ENCODE measurements at regions not wholly inside any gene's neighbourhood (a gene's known extent, or its start where the extent isn't known, plus 50 kb on each side); places are given as distances from the start of the nearest gene placed in this dataset.

DNA sequence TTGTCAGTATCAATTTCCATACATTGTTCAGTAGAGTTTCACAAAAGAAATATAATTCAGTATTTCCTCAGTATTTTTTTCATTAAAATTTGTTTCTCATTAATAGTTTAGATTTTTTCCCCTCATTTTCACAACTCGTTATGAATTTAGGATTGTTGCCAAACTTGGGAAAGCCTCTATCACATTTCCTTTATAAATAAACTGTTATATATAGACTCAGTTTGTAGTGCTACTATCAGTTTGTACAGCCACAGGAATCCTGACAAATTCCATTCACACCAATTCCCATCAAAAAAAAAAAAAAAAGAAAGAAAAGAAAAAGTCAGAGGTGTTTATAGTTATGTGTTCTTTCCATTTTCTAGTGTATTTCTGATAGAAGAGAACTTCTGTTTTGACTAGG lies 123.3 kb upstream of the DCC start:
- Histone ChIP-seq H3K4me1 (ENCODE audit: insufficient read depth, low read length) (no peaks in the 10 kb centered on the region), H3K36me3 (ENCODE audit: insufficient read depth, low read length) (no peaks in the 10 kb centered on the region), H3K9me3 (ENCODE audit: control insufficient read depth in 1 of 2, insufficient read depth in 1 of 2, low read length in 2 of 2) (no peaks in the 10 kb centered on the region), H3K4me3 (ENCODE audit: low read length) (no peak overlapping the region), H3K27ac (ENCODE audit: low read depth in 1 of 2, low read length in 2 of 2) (no peak overlapping the region), H3K27me3 (ENCODE audit: control insufficient read depth in 1 of 2, insufficient read depth in 2 of 2, low read length in 2 of 2) (no peaks in the 10 kb centered on the region)
- Mint-ChIP-seq H3K4me3 (no peak overlapping the region), H3K27me3 (no peaks in the 10 kb centered on the region), H3K4me1 (ENCODE audit: low read depth) (no peaks in the 10 kb centered on the region), H3K9me3 (peaks cover 2% of the 10 kb centered on the region), H3K36me3 (ENCODE audit: low read depth) (no peaks in the 10 kb centered on the region), H3K27ac (no peak overlapping the region)
- CTCF ChIA-PET = interaction anchor here (0.7 kb wide), 1 partner anchor 239 kb away, joined by 3 read pairs; no protein-coding TSS in a partner anchor
- no peak for DNase-seq
- intact Hi-C loops (cut with DNase I, micrococcal nuclease) = no loop called here
- TF ChIP-seq, protein P1, sequence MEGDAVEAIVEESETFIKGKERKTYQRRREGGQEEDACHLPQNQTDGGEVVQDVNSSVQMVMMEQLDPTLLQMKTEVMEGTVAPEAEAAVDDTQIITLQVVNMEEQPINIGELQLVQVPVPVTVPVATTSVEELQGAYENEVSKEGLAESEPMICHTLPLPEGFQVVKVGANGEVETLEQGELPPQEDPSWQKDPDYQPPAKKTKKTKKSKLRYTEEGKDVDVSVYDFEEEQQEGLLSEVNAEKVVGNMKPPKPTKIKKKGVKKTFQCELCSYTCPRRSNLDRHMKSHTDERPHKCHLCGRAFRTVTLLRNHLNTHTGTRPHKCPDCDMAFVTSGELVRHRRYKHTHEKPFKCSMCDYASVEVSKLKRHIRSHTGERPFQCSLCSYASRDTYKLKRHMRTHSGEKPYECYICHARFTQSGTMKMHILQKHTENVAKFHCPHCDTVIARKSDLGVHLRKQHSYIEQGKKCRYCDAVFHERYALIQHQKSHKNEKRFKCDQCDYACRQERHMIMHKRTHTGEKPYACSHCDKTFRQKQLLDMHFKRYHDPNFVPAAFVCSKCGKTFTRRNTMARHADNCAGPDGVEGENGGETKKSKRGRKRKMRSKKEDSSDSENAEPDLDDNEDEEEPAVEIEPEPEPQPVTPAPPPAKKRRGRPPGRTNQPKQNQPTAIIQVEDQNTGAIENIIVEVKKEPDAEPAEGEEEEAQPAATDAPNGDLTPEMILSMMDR (IDR thresholded peaks at IDR 0.05) = no peak
- POLR2A ChIA-PET = no interaction called here
- no peak for ATAC-seq (ENCODE audit: poor library complexity)

DNA sequence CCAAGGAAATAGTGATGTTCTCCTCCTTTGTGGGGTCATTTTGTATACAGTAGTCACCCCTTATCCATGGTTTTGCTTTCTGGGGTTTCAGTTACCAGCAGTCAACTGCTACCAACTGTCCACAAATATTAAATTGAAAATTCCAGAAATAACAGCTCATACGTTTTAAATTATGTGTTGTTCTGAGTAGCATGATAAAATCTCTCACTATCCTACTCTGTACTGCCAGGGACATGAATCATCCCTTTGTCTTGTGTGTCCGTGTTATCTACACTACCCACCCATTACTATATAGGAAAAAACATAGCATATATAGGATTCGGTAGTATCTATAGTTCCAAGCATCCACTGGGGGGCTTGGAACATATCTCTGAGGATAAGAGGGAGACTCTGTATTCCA lies 120.9 kb upstream of the DCC start:
- H3K4me3 ChIP-seq (ENCODE audit: low read length) = no peak overlapping the region
- no peaks in the 10 kb centered on the region for H3K9me3 Mint-ChIP-seq
- H3K36me3 ChIP-seq (ENCODE audit: insufficient read depth, low read length) = no peaks in the 10 kb centered on the region
- TF ChIP-seq, protein P1 (IDR thresholded peaks at IDR 0.05) = no peak
- intact Hi-C loops (cut with DNase I, micrococcal nuclease) = no loop called here
- H3K27ac ChIP-seq (ENCODE audit: low read depth in 1 of 2, low read length in 2 of 2) = no peak overlapping the region
- CTCF ChIA-PET = no interaction called here
- H3K4me1 ChIP-seq (ENCODE audit: insufficient read depth, low read length) = no peaks in the 10 kb centered on the region
- DNase-seq (no peak), ATAC-seq (ENCODE audit: poor library complexity) (no peak)
- H3K4me3 Mint-ChIP-seq = no peak overlapping the region
- no peaks in the 10 kb centered on the region for H3K36me3 Mint-ChIP-seq (ENCODE audit: low read depth)
- no peak overlapping the region for H3K27ac Mint-ChIP-seq
- no peaks in the 10 kb centered on the region for H3K9me3 ChIP-seq (ENCODE audit: control insufficient read depth in 1 of 2, insufficient read depth in 1 of 2, low read length in 2 of 2)
- H3K4me1 Mint-ChIP-seq (ENCODE audit: low read depth) = no peaks in the 10 kb centered on the region
- POLR2A ChIA-PET = no interaction called here
- no peaks in the 10 kb centered on the region for H3K27me3 Mint-ChIP-seq
- H3K27me3 ChIP-seq (ENCODE audit: control insufficient read depth in 1 of 2, insufficient read depth in 2 of 2, low read length in 2 of 2) = no peaks in the 10 kb centered on the region

DNA sequence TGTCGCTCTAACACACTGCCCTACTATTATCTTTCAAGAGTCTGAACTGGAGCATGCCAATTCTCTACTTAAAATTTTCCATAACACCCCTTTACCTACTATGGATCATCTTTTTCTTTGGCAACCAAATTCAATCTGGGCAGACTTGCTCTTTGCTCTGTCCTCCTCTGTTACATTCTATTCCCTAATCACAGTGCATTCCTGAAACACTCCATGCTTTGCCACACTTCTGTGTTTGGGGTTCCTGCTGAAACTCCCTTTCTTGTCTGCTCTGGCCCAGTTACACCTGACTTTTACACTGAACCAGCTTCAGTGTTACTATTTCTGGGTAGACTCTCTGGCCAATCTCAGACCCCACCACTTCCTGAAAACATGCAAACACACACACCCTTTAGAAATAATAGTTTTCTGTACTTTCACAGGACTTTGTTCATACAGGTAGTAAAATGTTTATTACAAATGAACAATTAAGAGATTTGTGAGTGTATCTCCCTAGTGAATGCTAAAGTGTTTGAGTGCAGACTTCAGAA lies 119.9 kb upstream of the DCC start:
- H3K36me3 ChIP-seq (ENCODE audit: insufficient read depth, low read length) = no peaks in the 10 kb centered on the region
- Mint-ChIP-seq H3K4me3 (no peak overlapping the region), H3K36me3 (ENCODE audit: low read depth) (no peaks in the 10 kb centered on the region), H3K4me1 (ENCODE audit: low read depth) (no peaks in the 10 kb centered on the region), H3K27me3 (no peaks in the 10 kb centered on the region), H3K9me3 (no peaks in the 10 kb centered on the region), H3K27ac (no peak overlapping the region)
- H3K27ac ChIP-seq (ENCODE audit: low read depth in 1 of 2, low read length in 2 of 2) = no peak overlapping the region
- no peak overlapping the region for H3K4me3 ChIP-seq (ENCODE audit: low read length)
- POLR2A ChIA-PET = no interaction called here
- no peaks in the 10 kb centered on the region for H3K27me3 ChIP-seq (ENCODE audit: control insufficient read depth in 1 of 2, insufficient read depth in 2 of 2, low read length in 2 of 2)
- no peak for DNase-seq
- H3K9me3 ChIP-seq (ENCODE audit: control insufficient read depth in 1 of 2, insufficient read depth in 1 of 2, low read length in 2 of 2) = no peaks in the 10 kb centered on the region
- H3K4me1 ChIP-seq (ENCODE audit: insufficient read depth, low read length) = no peaks in the 10 kb centered on the region
- TF ChIP-seq, protein P1 (IDR thresholded peaks at IDR 0.05) = no peak
- intact Hi-C loops (cut with DNase I, micrococcal nuclease) = no loop called here
- CTCF ChIA-PET = no interaction called here
- ATAC-seq (ENCODE audit: poor library complexity) = no peak

All from CD4-positive, alpha-beta T cell (primary cell).